Medulla oblongata (tissue), 1 donor: ENCODE measurements at regions not wholly inside any gene's neighbourhood (a gene's known extent, or its start where the extent isn't known, plus 50 kb on each side); places are given as distances from the start of the nearest gene placed in this dataset.
A peak's percentile ranks its signal among the peaks of the same experiment; 100 is the strongest.

Source experiments
- DNase-seq: peaks from one replicate; pipeline ENCODE4 v3.0.0-alpha.2; 2015; ENCODE audit errors: extremely low spot score

GRCh38 chr6:111985202-111985731 is 68.6 kb upstream of the CCN6 start:
- DNase-seq: no peak

DNA sequence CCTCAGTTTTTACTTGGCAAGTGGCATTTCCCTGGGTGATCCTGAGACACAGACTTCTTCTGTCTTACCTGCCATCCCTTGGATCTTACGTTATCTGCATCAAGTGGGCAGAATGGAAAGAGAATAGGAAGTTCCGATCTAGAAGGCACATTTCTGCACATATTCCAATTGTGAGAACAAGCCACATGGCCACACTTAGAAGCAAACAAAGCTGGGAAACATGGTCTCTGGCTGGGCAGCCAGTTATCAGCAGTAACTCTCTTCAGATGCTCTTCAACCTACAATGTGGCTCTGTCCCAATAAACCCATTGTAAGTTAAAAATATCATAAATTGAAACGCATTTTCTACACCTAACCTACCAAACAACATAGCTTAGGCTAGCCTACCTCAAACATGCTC is 67.3 kb upstream of the CCN6 start:
- no peak for DNase-seq

- no peak for DNase-seq
These were observed 66.6 kb upstream of the CCN6 start for GRCh38 chr6:111987295-111987694.

DNA sequence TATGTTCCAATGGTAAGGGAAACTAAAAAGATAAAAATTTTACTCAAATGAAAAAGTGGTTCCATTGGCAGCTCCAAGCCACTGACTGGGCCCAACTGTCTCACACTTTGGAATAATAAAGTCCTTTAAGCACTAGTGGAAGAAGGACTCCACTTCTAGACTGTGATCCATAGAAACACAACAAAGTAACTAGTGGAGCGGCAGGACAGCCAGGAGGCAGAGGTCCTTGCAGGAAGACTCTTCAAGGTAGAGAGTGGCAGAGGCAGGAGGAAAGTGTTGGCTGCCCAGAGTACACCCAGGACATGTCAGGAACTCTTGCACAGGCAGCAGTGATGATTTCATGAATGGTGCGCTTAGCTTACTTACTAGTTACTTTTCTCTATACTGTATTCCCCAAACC is 65.0 kb upstream of the CCN6 start:
- DNase-seq: no peak

- no peak for DNase-seq
These were observed 64.2 kb upstream of the CCN6 start for GRCh38 chr6:111989743-111990142.

DNA sequence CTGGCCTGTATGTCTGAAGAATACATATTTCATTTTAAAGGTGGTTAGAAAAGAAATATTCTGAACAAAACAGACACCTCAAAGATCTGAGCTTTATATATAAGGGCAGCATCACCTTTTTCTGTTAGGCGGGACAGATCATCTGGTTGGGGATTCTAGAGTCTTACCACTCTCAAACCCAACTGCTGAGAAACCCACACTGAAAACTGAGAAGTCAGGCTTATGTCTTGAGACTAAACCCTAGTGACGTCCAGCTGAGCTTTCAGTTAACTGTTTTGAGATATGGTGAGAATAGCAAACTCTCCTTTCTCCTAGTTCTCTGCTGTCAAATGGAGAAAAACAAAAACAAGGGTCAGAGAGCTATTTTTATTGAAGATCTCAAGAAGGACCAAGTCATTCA is 63.7 kb upstream of the CCN6 start:
- no peak for DNase-seq

DNA sequence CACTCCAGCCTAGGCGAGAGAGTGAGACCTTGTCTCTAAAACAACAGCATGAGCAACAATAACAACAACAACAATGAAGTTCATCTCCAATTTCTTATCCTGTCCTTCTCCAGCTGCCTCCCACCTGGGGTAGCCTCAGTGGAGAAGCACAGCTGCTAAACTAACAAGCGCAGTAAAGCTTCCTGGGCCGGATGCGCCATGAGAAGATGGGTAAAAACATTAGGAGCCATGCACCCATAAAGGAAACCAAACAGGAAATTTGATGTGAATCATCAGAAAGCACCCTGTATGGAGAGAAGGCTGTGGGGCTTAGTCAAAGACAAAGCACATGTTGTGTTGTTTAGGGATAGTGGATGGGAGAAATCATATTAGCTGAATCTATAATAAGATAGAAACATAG is 61.1 kb upstream of the CCN6 start:
- no peak for DNase-seq

DNA sequence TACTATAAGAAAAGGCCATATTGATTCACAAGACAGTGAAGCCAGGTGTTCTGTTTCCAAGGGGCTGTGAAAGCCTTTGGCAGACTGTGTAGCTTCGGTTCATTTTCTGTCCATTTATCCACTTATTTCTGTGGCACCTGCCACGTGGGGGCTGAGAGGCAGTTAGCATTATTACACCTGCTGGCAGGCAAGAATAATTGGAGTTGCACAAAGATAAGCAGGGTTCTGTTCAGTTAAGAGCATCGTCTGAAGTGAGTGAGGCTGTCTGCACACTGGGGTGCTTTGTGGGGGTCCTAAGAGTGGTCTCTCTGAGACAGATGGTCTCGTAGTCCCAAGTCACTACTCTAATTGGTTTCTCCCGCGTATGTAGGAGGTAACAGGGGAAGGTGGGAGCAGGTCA is 60.6 kb upstream of the CCN6 start:
- no peak for DNase-seq

- DNase-seq: no peak
These were observed 59.1 kb upstream of the CCN6 start for GRCh38 chr6:111994791-111995190.

- no peak for DNase-seq
These were observed 58.5 kb upstream of the CCN6 start for GRCh38 chr6:111995404-111995803.

DNA sequence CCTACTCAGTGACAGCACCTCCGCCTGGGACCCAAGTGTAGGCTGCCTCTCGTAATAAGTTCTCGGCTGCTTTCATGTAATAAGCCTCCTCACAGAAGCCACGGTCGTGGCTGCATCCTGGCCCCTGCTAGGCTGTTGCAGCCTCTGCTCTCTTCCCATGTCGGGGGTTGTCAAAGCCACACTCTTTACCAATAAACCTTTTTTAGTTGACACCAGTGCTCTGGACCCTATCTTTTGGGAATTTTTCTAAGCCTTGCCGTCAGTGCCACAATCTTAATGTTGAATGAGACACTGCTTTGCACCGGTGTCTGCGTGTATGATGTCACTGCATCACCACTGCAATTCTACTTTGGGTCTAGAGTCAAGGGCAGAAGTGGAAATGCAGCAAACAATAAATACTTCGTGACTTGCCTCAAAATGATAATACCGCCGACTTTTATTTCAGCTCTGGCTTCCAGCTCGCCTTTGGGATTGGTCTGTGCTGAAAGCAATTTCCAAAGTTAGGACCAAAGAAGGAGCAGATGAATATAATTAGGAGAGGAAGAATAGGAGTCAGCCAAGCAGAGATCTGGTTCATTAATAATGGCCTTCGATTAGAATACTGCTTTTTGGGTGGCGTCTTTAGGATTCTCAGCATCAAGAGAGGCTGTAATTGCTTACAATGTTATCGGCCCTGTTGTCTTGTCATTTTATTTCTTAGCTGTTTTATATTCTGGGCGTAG is 57.6 kb upstream of the CCN6 start:
- no peak for DNase-seq

- peak; percentile 89 for DNase-seq
These were observed 56.6 kb upstream of the CCN6 start for GRCh38 chr6:111997078-111997852.

DNA sequence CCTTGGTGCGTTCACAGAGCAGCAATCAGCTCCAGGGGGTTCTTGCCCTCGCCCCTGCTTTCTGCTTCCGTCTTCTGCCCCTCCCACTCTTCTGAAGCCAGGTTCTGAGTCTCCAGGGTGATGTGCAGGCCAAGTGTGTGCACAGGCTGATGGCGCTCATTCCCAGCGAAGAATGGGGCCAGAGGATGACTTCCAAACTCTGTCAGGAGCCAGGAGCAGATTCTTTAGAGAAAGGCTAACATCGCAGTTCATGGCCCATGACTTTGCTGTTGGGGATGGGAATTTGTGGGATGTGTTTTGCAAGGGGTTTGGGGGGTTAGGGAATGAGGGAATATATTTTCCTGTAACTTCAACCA is 56.1 kb upstream of the CCN6 start:
- DNase-seq: peak; percentile 55

DNA sequence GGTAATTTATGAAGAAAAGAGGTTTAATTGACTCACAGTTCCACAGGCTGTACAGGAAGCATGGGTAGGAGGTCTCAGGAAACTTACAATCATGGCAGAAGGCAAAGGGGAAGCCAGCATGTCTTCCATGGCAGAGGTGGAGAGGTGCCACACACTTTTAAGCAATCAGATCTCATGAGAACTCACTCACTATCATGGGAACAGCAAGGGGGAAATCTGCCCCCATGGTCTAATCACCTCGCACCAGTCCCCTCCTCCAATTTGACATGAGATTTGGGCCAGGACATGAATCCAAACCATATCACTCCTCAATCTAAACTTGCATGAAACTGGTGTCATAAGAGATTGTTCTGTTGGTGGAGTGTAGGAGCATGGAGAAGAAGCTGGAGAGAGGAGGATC is 51.6 kb upstream of the CCN6 start:
- no peak for DNase-seq
